ENCODE measurements at regions not wholly inside any gene's neighbourhood (a gene's known extent, or its start where the extent isn't known, plus 50 kb on each side); places are given as distances from the start of the nearest gene placed in this dataset.

- TF ChIP-seq CTBP1 (IDR thresholded peaks at IDR 0.05; ENCODE audit: borderline replicate concordance) (no peak), HDGF (IDR thresholded peaks at IDR 0.05; ENCODE audit: borderline replicate concordance) (no peak), ZNF384 (IDR thresholded peaks at IDR 0.05) (no peak), TARDBP (IDR thresholded peaks at IDR 0.05) (no peak), SP1 (IDR thresholded peaks at IDR 0.05) (no peak), BHLHE40 (IDR thresholded peaks at IDR 0.05; ENCODE audit: borderline replicate concordance) (no peak), LEF1 (IDR thresholded peaks at IDR 0.05; ENCODE audit: borderline replicate concordance) (no peak), FOXK2 (IDR thresholded peaks at IDR 0.05) (no peak), ELF4 (IDR thresholded peaks at IDR 0.05) (no peak), FOXM1 (IDR thresholded peaks at IDR 0.05; ENCODE audit: borderline replicate concordance) (no peak), L3MBTL2 (conservative IDR thresholded peaks at IDR 0.05) (no peak), NFRKB (IDR thresholded peaks at IDR 0.05) (no peak), PKNOX1 (IDR thresholded peaks at IDR 0.05) (no peak), SUZ12 (IDR thresholded peaks at IDR 0.05) (no peak), FOXA1 (IDR thresholded peaks at IDR 0.05) (no peak)
- no peak for DNase-seq (ENCODE audit: extremely low spot score)
- ChIA-PET POLR2A (no interaction called here), CTCF (no interaction called here)
Measured at GRCh38 chr14:84785996-84786395, 743.9 kb upstream of the FLRT2 start.

GRCh38 chr14:84789012-84789411, 740.9 kb upstream of the FLRT2 start:
- DNase-seq (ENCODE audit: extremely low spot score) = no peak
- POLR2A ChIA-PET = no interaction called here
- TF ChIP-seq ELF4 (IDR thresholded peaks at IDR 0.05) = no peak
- TF ChIP-seq FOXK2 (IDR thresholded peaks at IDR 0.05) = no peak
- TF ChIP-seq SUZ12 (IDR thresholded peaks at IDR 0.05) = no peak
- TF ChIP-seq LEF1 (IDR thresholded peaks at IDR 0.05; ENCODE audit: borderline replicate concordance) = no peak
- TF ChIP-seq BHLHE40 (IDR thresholded peaks at IDR 0.05; ENCODE audit: borderline replicate concordance) = no peak
- no peak for TF ChIP-seq PKNOX1 (IDR thresholded peaks at IDR 0.05)
- TF ChIP-seq NFRKB (IDR thresholded peaks at IDR 0.05) = no peak
- no peak for TF ChIP-seq ZNF384 (IDR thresholded peaks at IDR 0.05)
- no peak for TF ChIP-seq CTBP1 (IDR thresholded peaks at IDR 0.05; ENCODE audit: borderline replicate concordance)
- TF ChIP-seq HDGF (IDR thresholded peaks at IDR 0.05; ENCODE audit: borderline replicate concordance) = no peak
- CTCF ChIA-PET = no interaction called here

- TF ChIP-seq FOXM1 (IDR thresholded peaks at IDR 0.05; ENCODE audit: borderline replicate concordance) (no peak), HDGF (IDR thresholded peaks at IDR 0.05; ENCODE audit: borderline replicate concordance) (no peak), CTBP1 (IDR thresholded peaks at IDR 0.05; ENCODE audit: borderline replicate concordance) (no peak), SUZ12 (IDR thresholded peaks at IDR 0.05) (no peak), TARDBP (IDR thresholded peaks at IDR 0.05) (no peak), FOXA1 (IDR thresholded peaks at IDR 0.05) (no peak), PKNOX1 (IDR thresholded peaks at IDR 0.05) (no peak), NFRKB (IDR thresholded peaks at IDR 0.05) (no peak), BHLHE40 (IDR thresholded peaks at IDR 0.05; ENCODE audit: borderline replicate concordance) (no peak), ELF4 (IDR thresholded peaks at IDR 0.05) (no peak), L3MBTL2 (conservative IDR thresholded peaks at IDR 0.05) (no peak), FOXK2 (IDR thresholded peaks at IDR 0.05) (no peak), SP1 (IDR thresholded peaks at IDR 0.05) (no peak), LEF1 (IDR thresholded peaks at IDR 0.05; ENCODE audit: borderline replicate concordance) (no peak), ZNF384 (IDR thresholded peaks at IDR 0.05) (no peak), ARNT (IDR thresholded peaks at IDR 0.05) (no peak)
- POLR2A ChIA-PET = no interaction called here
- no peak for DNase-seq (ENCODE audit: extremely low spot score)
- CTCF ChIA-PET = no interaction called here
Measured at GRCh38 chr14:84792722-84793410, 737.1 kb upstream of the FLRT2 start.

GRCh38 chr14:84797326-84797725, 732.6 kb upstream of the FLRT2 start:
- POLR2A ChIA-PET = no interaction called here

GRCh38 chr14:84804468-84804867, 725.5 kb upstream of the FLRT2 start:
- no peak for DNase-seq (ENCODE audit: extremely low spot score)
- ChIA-PET CTCF (interaction anchor here (0.6 kb wide), 1 partner anchor 9 kb away, joined by 4 read pairs; no protein-coding TSS in a partner anchor), POLR2A (no interaction called here)
- no peak for TF ChIP-seq FOXA1 (IDR thresholded peaks at IDR 0.05)
- TF ChIP-seq ARNT (IDR thresholded peaks at IDR 0.05) = no peak
- no peak for TF ChIP-seq L3MBTL2 (conservative IDR thresholded peaks at IDR 0.05)
- TF ChIP-seq FOXK2 (IDR thresholded peaks at IDR 0.05) = no peak
- TF ChIP-seq TARDBP (IDR thresholded peaks at IDR 0.05) = no peak
- TF ChIP-seq LEF1 (IDR thresholded peaks at IDR 0.05; ENCODE audit: borderline replicate concordance) = no peak

More at GRCh38 chr14:84797326-84797725, 732.6 kb upstream of the FLRT2 start:
- no peak for DNase-seq (ENCODE audit: extremely low spot score)
- TF ChIP-seq TARDBP (IDR thresholded peaks at IDR 0.05) (no peak), FOXA1 (IDR thresholded peaks at IDR 0.05) (no peak), FOXK2 (IDR thresholded peaks at IDR 0.05) (no peak), FOXM1 (IDR thresholded peaks at IDR 0.05; ENCODE audit: borderline replicate concordance) (no peak)
- CTCF ChIA-PET = no interaction called here

- ChIA-PET CTCF (interaction anchor here (0.6 kb wide), 1 partner anchor 9 kb away, joined by 4 read pairs; no protein-coding TSS in a partner anchor), POLR2A (no interaction called here)
- no peak for DNase-seq (ENCODE audit: extremely low spot score)
- no peak for TF ChIP-seq FOXA1 (IDR thresholded peaks at IDR 0.05)
- no peak for TF ChIP-seq SP1 (IDR thresholded peaks at IDR 0.05)
- TF ChIP-seq ARNT (IDR thresholded peaks at IDR 0.05) = no peak
- TF ChIP-seq BHLHE40 (IDR thresholded peaks at IDR 0.05; ENCODE audit: borderline replicate concordance) = no peak
- TF ChIP-seq LEF1 (IDR thresholded peaks at IDR 0.05; ENCODE audit: borderline replicate concordance) = no peak
- no peak for TF ChIP-seq ZNF384 (IDR thresholded peaks at IDR 0.05)
- no peak for TF ChIP-seq HDGF (IDR thresholded peaks at IDR 0.05; ENCODE audit: borderline replicate concordance)
- no peak for TF ChIP-seq ELF4 (IDR thresholded peaks at IDR 0.05)
Measured at GRCh38 chr14:84804895-84805294, 725.0 kb upstream of the FLRT2 start.
